ENCODE measurements at regions not wholly inside any gene's neighbourhood (a gene's known extent, or its start where the extent isn't known, plus 50 kb on each side); places are given as distances from the start of the nearest gene placed in this dataset.
"Not testable (repeated sequence)": the region's sequence is repeated elsewhere in the genome, so short reads cannot be mapped to it uniquely, and the experiment has no call there.

GRCh38 chr7:3162798-3163197, 119.1 kb upstream of the CARD11 start:
- not testable (repeated sequence) for H3K27ac Mint-ChIP-seq; H3K27me3 Mint-ChIP-seq; H3K9me3 Mint-ChIP-seq; H3K36me3 Mint-ChIP-seq (ENCODE audit: low read depth); ATAC-seq; DNase-seq; H3K4me3 Mint-ChIP-seq; H3K4me1 Mint-ChIP-seq

GRCh38 chr7:3164380-3164792, 120.7 kb upstream of the CARD11 start:
- H3K9me3 Mint-ChIP-seq = no peaks in the 10 kb centered on the region
- no peak overlapping the region for H3K27ac Mint-ChIP-seq
- peaks cover 6% of the 10 kb centered on the region for H3K27me3 Mint-ChIP-seq
- H3K36me3 Mint-ChIP-seq (ENCODE audit: low read depth) = no peaks in the 10 kb centered on the region
- ATAC-seq (no peak), DNase-seq (no peak)
- H3K4me3 Mint-ChIP-seq = no peak overlapping the region
- H3K4me1 Mint-ChIP-seq = peaks cover 1% of the 10 kb centered on the region

- Mint-ChIP-seq H3K36me3 (ENCODE audit: low read depth) (no peaks in the 10 kb centered on the region), H3K4me1 (peaks cover 1% of the 10 kb centered on the region), H3K27ac (no peak overlapping the region), H3K9me3 (no peaks in the 10 kb centered on the region), H3K27me3 (peaks cover 6% of the 10 kb centered on the region), H3K4me3 (no peak overlapping the region)
- no peak for DNase-seq
- ATAC-seq = no peak
These were observed 122.3 kb upstream of the CARD11 start for GRCh38 chr7:3165681-3166580.

- Mint-ChIP-seq H3K36me3 (ENCODE audit: low read depth) (no peaks in the 10 kb centered on the region), H3K4me1 (peaks cover 1% of the 10 kb centered on the region), H3K4me3 (no peak overlapping the region), H3K27me3 (peaks cover 10% of the 10 kb centered on the region), H3K9me3 (no peaks in the 10 kb centered on the region), H3K27ac (no peak overlapping the region)
- ATAC-seq (no peak), DNase-seq (no peak)
These were observed 123.9 kb upstream of the CARD11 start for GRCh38 chr7:3167551-3167950.

GRCh38 chr7:3168370-3168769, 124.7 kb upstream of the CARD11 start:
- Mint-ChIP-seq H3K27me3 (peaks cover 10% of the 10 kb centered on the region), H3K4me1 (peaks cover 1% of the 10 kb centered on the region), H3K36me3 (ENCODE audit: low read depth) (no peaks in the 10 kb centered on the region), H3K27ac (no peak overlapping the region), H3K4me3 (no peak overlapping the region), H3K9me3 (no peaks in the 10 kb centered on the region)
- ATAC-seq (no peak), DNase-seq (no peak)

- no peak overlapping the region for H3K4me3 Mint-ChIP-seq
- no peaks in the 10 kb centered on the region for H3K9me3 Mint-ChIP-seq
- H3K4me1 Mint-ChIP-seq = peaks cover 1% of the 10 kb centered on the region
- DNase-seq = no peak
- peaks cover 10% of the 10 kb centered on the region for H3K27me3 Mint-ChIP-seq
- ATAC-seq = no peak
- H3K27ac Mint-ChIP-seq = no peak overlapping the region
- H3K36me3 Mint-ChIP-seq (ENCODE audit: low read depth) = no peaks in the 10 kb centered on the region
These were observed 125.2 kb upstream of the CARD11 start for GRCh38 chr7:3168869-3169268.

GRCh38 chr7:3172768-3173280, 128.2 kb upstream of the SDK1 start:
- Mint-ChIP-seq H3K4me3 (no peak overlapping the region), H3K4me1 (peaks cover 1% of the 10 kb centered on the region), H3K36me3 (ENCODE audit: low read depth) (no peaks in the 10 kb centered on the region), H3K27me3 (peaks cover 10% of the 10 kb centered on the region), H3K27ac (no peak overlapping the region), H3K9me3 (no peaks in the 10 kb centered on the region)
- ATAC-seq (no peak), DNase-seq (no peak)

GRCh38 chr7:3174515-3175284, 126.4 kb upstream of the SDK1 start:
- H3K27me3 Mint-ChIP-seq = peaks cover 4% of the 10 kb centered on the region
- H3K36me3 Mint-ChIP-seq (ENCODE audit: low read depth) = no peaks in the 10 kb centered on the region
- H3K4me1 Mint-ChIP-seq = no peaks in the 10 kb centered on the region
- H3K27ac Mint-ChIP-seq = no peak overlapping the region
- no peaks in the 10 kb centered on the region for H3K9me3 Mint-ChIP-seq
- no peak for DNase-seq
- no peak overlapping the region for H3K4me3 Mint-ChIP-seq
- ATAC-seq = no peak

- H3K27me3 Mint-ChIP-seq = peaks cover 4% of the 10 kb centered on the region
- ATAC-seq (no peak), DNase-seq (no peak)
- no peak overlapping the region for H3K4me3 Mint-ChIP-seq
- H3K4me1 Mint-ChIP-seq = no peaks in the 10 kb centered on the region
- no peaks in the 10 kb centered on the region for H3K36me3 Mint-ChIP-seq (ENCODE audit: low read depth)
- H3K27ac Mint-ChIP-seq = no peak overlapping the region
- no peaks in the 10 kb centered on the region for H3K9me3 Mint-ChIP-seq
These were observed 125.7 kb upstream of the SDK1 start for GRCh38 chr7:3175285-3175902.

GRCh38 chr7:3176112-3177000, 124.7 kb upstream of the SDK1 start:
- Mint-ChIP-seq H3K27ac (no peak overlapping the region), H3K4me3 (no peak overlapping the region), H3K9me3 (no peaks in the 10 kb centered on the region), H3K36me3 (ENCODE audit: low read depth) (no peaks in the 10 kb centered on the region), H3K4me1 (no peaks in the 10 kb centered on the region), H3K27me3 (peaks cover 4% of the 10 kb centered on the region)
- no peak for DNase-seq
- no peak for ATAC-seq

- Mint-ChIP-seq H3K4me1 (no peaks in the 10 kb centered on the region), H3K36me3 (ENCODE audit: low read depth) (no peaks in the 10 kb centered on the region), H3K27me3 (no peaks in the 10 kb centered on the region), H3K27ac (no peak overlapping the region), H3K9me3 (no peaks in the 10 kb centered on the region), H3K4me3 (no peak overlapping the region)
- ATAC-seq (no peak), DNase-seq (no peak)
These were observed 123.8 kb upstream of the SDK1 start for GRCh38 chr7:3177271-3177670.

GRCh38 chr7:3179456-3179855, 121.6 kb upstream of the SDK1 start:
- Mint-ChIP-seq H3K4me3 (no peak overlapping the region), H3K27ac (no peak overlapping the region), H3K27me3 (no peaks in the 10 kb centered on the region), H3K9me3 (no peaks in the 10 kb centered on the region), H3K4me1 (no peaks in the 10 kb centered on the region), H3K36me3 (ENCODE audit: low read depth) (no peaks in the 10 kb centered on the region)
- ATAC-seq (no peak), DNase-seq (no peak)

GRCh38 chr7:3180604-3181003, 120.4 kb upstream of the SDK1 start:
- no peak overlapping the region for H3K4me3 Mint-ChIP-seq
- H3K27me3 Mint-ChIP-seq = no peaks in the 10 kb centered on the region
- no peak overlapping the region for H3K27ac Mint-ChIP-seq
- no peaks in the 10 kb centered on the region for H3K36me3 Mint-ChIP-seq (ENCODE audit: low read depth)
- ATAC-seq = no peak
- no peaks in the 10 kb centered on the region for H3K9me3 Mint-ChIP-seq
- DNase-seq = no peak
- no peaks in the 10 kb centered on the region for H3K4me1 Mint-ChIP-seq

- H3K27ac Mint-ChIP-seq; H3K9me3 Mint-ChIP-seq; ATAC-seq; H3K36me3 Mint-ChIP-seq (ENCODE audit: low read depth); H3K27me3 Mint-ChIP-seq; H3K4me1 Mint-ChIP-seq; H3K4me3 Mint-ChIP-seq; DNase-seq: not testable (repeated sequence)
These were observed 119.0 kb upstream of the SDK1 start for GRCh38 chr7:3182055-3182454.
